ENCODE measurements at regions not wholly inside any gene's neighbourhood (a gene's known extent, or its start where the extent isn't known, plus 50 kb on each side); places are given as distances from the start of the nearest gene placed in this dataset.
A peak's percentile ranks its signal among the peaks of the same experiment; 100 is the strongest.

DNA sequence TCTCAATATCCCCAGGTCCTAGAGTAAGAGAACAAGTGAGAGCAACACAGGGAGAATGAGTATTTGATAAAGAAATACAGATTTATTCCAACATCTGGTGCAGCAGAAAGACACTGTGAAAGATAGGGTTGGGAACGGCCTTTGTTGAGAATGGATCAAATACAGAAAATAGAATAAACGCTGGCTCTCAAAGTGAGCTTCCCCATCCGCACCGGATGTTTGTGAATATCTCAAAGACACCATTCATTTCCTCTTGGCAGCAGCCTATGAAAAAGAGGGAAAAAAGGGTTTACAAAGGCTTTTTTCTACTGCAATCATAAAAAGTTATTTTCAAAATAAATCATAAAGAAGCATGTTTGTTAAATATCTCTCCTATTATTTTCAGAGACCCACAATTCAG, 279.3 kb downstream of the CASP12 start:
- no peak overlapping the region for H3K18ac ChIP-seq (ENCODE audit: extremely low read depth, low read length)
- H2BK5ac ChIP-seq (ENCODE audit: low read depth, low read length), result no peak overlapping the region
- TF ChIP-seq, protein P1, sequence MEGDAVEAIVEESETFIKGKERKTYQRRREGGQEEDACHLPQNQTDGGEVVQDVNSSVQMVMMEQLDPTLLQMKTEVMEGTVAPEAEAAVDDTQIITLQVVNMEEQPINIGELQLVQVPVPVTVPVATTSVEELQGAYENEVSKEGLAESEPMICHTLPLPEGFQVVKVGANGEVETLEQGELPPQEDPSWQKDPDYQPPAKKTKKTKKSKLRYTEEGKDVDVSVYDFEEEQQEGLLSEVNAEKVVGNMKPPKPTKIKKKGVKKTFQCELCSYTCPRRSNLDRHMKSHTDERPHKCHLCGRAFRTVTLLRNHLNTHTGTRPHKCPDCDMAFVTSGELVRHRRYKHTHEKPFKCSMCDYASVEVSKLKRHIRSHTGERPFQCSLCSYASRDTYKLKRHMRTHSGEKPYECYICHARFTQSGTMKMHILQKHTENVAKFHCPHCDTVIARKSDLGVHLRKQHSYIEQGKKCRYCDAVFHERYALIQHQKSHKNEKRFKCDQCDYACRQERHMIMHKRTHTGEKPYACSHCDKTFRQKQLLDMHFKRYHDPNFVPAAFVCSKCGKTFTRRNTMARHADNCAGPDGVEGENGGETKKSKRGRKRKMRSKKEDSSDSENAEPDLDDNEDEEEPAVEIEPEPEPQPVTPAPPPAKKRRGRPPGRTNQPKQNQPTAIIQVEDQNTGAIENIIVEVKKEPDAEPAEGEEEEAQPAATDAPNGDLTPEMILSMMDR (IDR thresholded peaks at IDR 0.05; ENCODE audit: control extremely low read depth in 1 of 3, insufficient read depth in 1 of 3, low read depth in 1 of 3, low read length in 3 of 3), result no peak
- TF ChIP-seq TBP (IDR thresholded peaks at IDR 0.05; ENCODE audit: low read depth, low read length) (no peak), POLR2AphosphoS5 (IDR thresholded peaks at IDR 0.05; ENCODE audit: low read depth, low read length) (no peak), BACH1 (IDR thresholded peaks at IDR 0.05; ENCODE audit: low read length) (no peak), SP1 (IDR thresholded peaks at IDR 0.05; ENCODE audit: low read depth, low read length) (no peak), JUND (IDR thresholded peaks at IDR 0.05; ENCODE audit: low read length) (no peak), EP300 (IDR thresholded peaks at IDR 0.05; ENCODE audit: borderline replicate concordance in 1 of 2, low read depth in 2 of 2, low read length in 2 of 2) (no peak), SUZ12 (IDR thresholded peaks at IDR 0.05; ENCODE audit: low read length) (no peak), CBX5 (IDR thresholded peaks at IDR 0.05; ENCODE audit: low read depth, low read length) (no peak), SAP30 (IDR thresholded peaks at IDR 0.05; ENCODE audit: insufficient read depth, insufficient replicate concordance, low read length) (no peak), RAD21 (IDR thresholded peaks at IDR 0.05 in 1 of 2, conservative IDR thresholded peaks at IDR 0.05 in 1 of 2; ENCODE audit: low read depth in 2 of 2, low read length in 2 of 2) (no peak), BRCA1 (IDR thresholded peaks at IDR 0.05; ENCODE audit: low read depth, low read length) (no peak)
- H4K8ac ChIP-seq (ENCODE audit: extremely low read depth, insufficient read depth, low read length), result no peak overlapping the region
- CTCF ChIA-PET (ENCODE audit: partially characterized antibody), result interaction anchor here (0.7 to 0.8 kb wide), 2 partner anchors 12 to 164 kb away, joined by 3 read pairs; no protein-coding TSS in a partner anchor
- 0 out of 2 replicates have a peak overlapping the region, but pooled peaks have one; percentile 2 for H2BK20ac ChIP-seq (ENCODE audit: low read length)
- peak overlapping the region; percentile 18 for H4K91ac ChIP-seq (replicated peaks; ENCODE audit: insufficient read length, low read length)
- POLR2A ChIA-PET (ENCODE audit: partially characterized antibody), result no interaction called here
- no peak for DNase-seq (ENCODE audit: low read depth in 1 of 2, low spot score in 2 of 2)
- H3K23me2 ChIP-seq (ENCODE audit: low read depth, low read length), result no peaks in the 10 kb centered on the region
- H3K9me3 ChIP-seq (ENCODE audit: insufficient read depth in 2 of 2, low read depth in 1 of 2, low read length in 1 of 2), result no peaks in the 10 kb centered on the region
- no peaks in the 10 kb centered on the region for H3K79me2 ChIP-seq (ENCODE audit: control insufficient read depth in 1 of 2, insufficient read depth in 2 of 2, low read length in 2 of 2)
- H3K14ac ChIP-seq (ENCODE audit: insufficient read length), result no peak overlapping the region
- H3K4ac ChIP-seq (replicated peaks; ENCODE audit: insufficient read length, low read depth, low read length), result no peak overlapping the region
- no peak overlapping the region for H3K9ac ChIP-seq (replicated peaks in 1 of 4; ENCODE audit: extremely low read depth in 1 of 4, low read depth in 3 of 4, low read length in 3 of 4)
- no peak overlapping the region for H3K4me2 ChIP-seq (ENCODE audit: insufficient read depth in 1 of 2, low read depth in 2 of 2, low read length in 2 of 2)
- H2AFZ ChIP-seq (ENCODE audit: low read length), result no peak overlapping the region
- H3K23ac ChIP-seq (ENCODE audit: insufficient read length), result no peak overlapping the region
- no peaks in the 10 kb centered on the region for H3K79me1 ChIP-seq (ENCODE audit: low read depth, low read length)
- WGBS, 2 experiments (ENCODE audit: extremely low coverage in 1 of 2, insufficient coverage in 1 of 2, insufficient read length in 1 of 2, insufficient replicate concordance in 2 of 2, low coverage in 1 of 2, low lambda C conversion rate in 2 of 2, missing lambda C conversion rate in 1 of 2), result 91% methylated on average over 4 of the region's 4 CpGs; no CpG with 5 or more reads in 1 of the 2 experiments
- no peak overlapping the region for H2BK12ac ChIP-seq (ENCODE audit: low read depth, low read length)
- H3K27ac ChIP-seq (ENCODE audit: low read depth, low read length), result no peak overlapping the region
- no peak overlapping the region for H3K56ac ChIP-seq (replicated peaks; ENCODE audit: insufficient read length, low read depth, low read length)
- no peak overlapping the region for H4K5ac ChIP-seq (ENCODE audit: insufficient read length, low read depth, low read length)
- no peak overlapping the region for H2BK15ac ChIP-seq (ENCODE audit: low read length)
- H4K20me1 ChIP-seq (replicated peaks in 1 of 2; ENCODE audit: control insufficient read depth in 1 of 2, insufficient read depth in 2 of 2, low read length in 2 of 2), result no peaks in the 10 kb centered on the region
- H3K4me3 ChIP-seq (ENCODE audit: extremely low read depth in 1 of 4, insufficient read depth in 2 of 4, low read depth in 3 of 4, low read length in 4 of 4), result no peak overlapping the region
- H3K27me3 ChIP-seq (replicated peaks in 1 of 4; ENCODE audit: control insufficient read depth in 3 of 4, extremely low read depth in 1 of 4, insufficient read depth in 3 of 4, low read length in 3 of 4), result no peaks in the 10 kb centered on the region
- peaks cover 0 to 8% (median 0%) of the 10 kb centered on the region in 4 experiments; a peak in 3 of 7 replicates for H3K4me1 ChIP-seq (replicated peaks in 1 of 4; ENCODE audit: control insufficient read depth in 3 of 4, insufficient read depth in 4 of 4, low read length in 3 of 4)
- H2BK120ac ChIP-seq (replicated peaks; ENCODE audit: low read depth, low read length), result no peak overlapping the region
- no peak overlapping the region for H2AK5ac ChIP-seq (ENCODE audit: low read depth, low read length)
- H3K36me3 ChIP-seq (ENCODE audit: control insufficient read depth in 2 of 4, insufficient read depth in 4 of 4, low read length in 3 of 4), result no peaks in the 10 kb centered on the region; a peak in 1 of 8 replicates
- no peak for FAIRE-seq

Measured in H1 (cell line).